H9 (cell line): ENCODE measurements at regions not wholly inside any gene's neighbourhood (a gene's known extent, or its start where the extent isn't known, plus 50 kb on each side); places are given as distances from the start of the nearest gene placed in this dataset.

ENCODE experiments used
- DNase-seq: peaks from one replicate; pipeline ENCODE4 v3.0.0-alpha.2; 2017
- H2AFZ ChIP-seq: one replicate; pipeline ENCODE4 v1.6.1; 2013; ENCODE audit warnings: mild to moderate bottlenecking, low read length, control low read depth, moderate library complexity
- H2AK5ac ChIP-seq: 2 replicates; pipeline ENCODE4 v1.6.1; 2013; ENCODE audit warnings: low read length, control low read depth, mixed read lengths; ENCODE audit not compliant: insufficient read length
- H2BK120ac ChIP-seq: one replicate; pipeline ENCODE4 v1.6.1; 2013; ENCODE audit warnings: low read depth, mild to moderate bottlenecking, low read length, control low read depth, inconsistent platforms; ENCODE audit not compliant: poor library complexity, severe bottlenecking
- H2BK12ac ChIP-seq: 2 replicates; pipeline ENCODE4 v1.6.1; 2013; ENCODE audit warnings: low read length, control low read depth, mixed read lengths, low read depth; ENCODE audit not compliant: insufficient read length
- H2BK15ac ChIP-seq: 2 replicates; pipeline ENCODE4 v1.6.1; 2013; ENCODE audit warnings: low read depth, low read length, control low read depth
- H2BK20ac ChIP-seq: one replicate; pipeline ENCODE4 v1.6.1; 2013; ENCODE audit warnings: low read depth, mild to moderate bottlenecking, low read length, control low read depth, inconsistent platforms; ENCODE audit not compliant: poor library complexity, severe bottlenecking
- H2BK5ac ChIP-seq: 2 replicates; pipeline ENCODE4 v1.6.1; 2013; ENCODE audit warnings: low read length, control low read depth, mixed read lengths; ENCODE audit not compliant: insufficient read length
- H3K14ac ChIP-seq: 2 replicates; pipeline ENCODE4 v1.6.1; 2013; ENCODE audit warnings: low read length, control low read depth; ENCODE audit not compliant: insufficient read depth
- H3K18ac ChIP-seq: 2 replicates; pipeline ENCODE4 v1.6.1; 2013; ENCODE audit warnings: low read depth, mild to moderate bottlenecking, mixed read lengths, low read length, control low read depth; ENCODE audit not compliant: insufficient read length
- H3K23ac ChIP-seq: 2 replicates; pipeline ENCODE4 v1.6.1; 2013; ENCODE audit warnings: low read length, control low read depth, mixed read lengths, low read depth; ENCODE audit not compliant: insufficient read length
- H3K23me2 ChIP-seq: 2 replicates; pipeline ENCODE4 v1.6.1; 2013; ENCODE audit warnings: low read depth, mild to moderate bottlenecking, mixed read lengths, low read length, control low read depth; ENCODE audit not compliant: insufficient read length, poor library complexity, severe bottlenecking
- H3K27ac ChIP-seq: 2 replicates; pipeline ENCODE4 v1.5.1; 2013; ENCODE audit warnings: low read length, control low read depth, mixed read lengths, low read depth; ENCODE audit not compliant: insufficient read length
- H3K27me3 ChIP-seq: 2 replicates; pipeline ENCODE4 v1.6.1; 2013; ENCODE audit warnings: low read length, control low read depth, inconsistent platforms; ENCODE audit not compliant: insufficient read depth
- H3K4ac ChIP-seq: 2 replicates; pipeline ENCODE4 v1.6.1; 2013; ENCODE audit warnings: low read depth, mild to moderate bottlenecking, control low read depth, inconsistent platforms, low read length, moderate library complexity
- H3K4me1 ChIP-seq: 2 replicates; pipeline ENCODE4 v1.6.1; 2013; ENCODE audit warnings: low read length, control low read depth, inconsistent platforms; ENCODE audit not compliant: insufficient read depth
- H3K4me2 ChIP-seq: 2 replicates; pipeline ENCODE4 v1.6.1; 2013; ENCODE audit warnings: low read length, control low read depth, mixed read lengths; ENCODE audit not compliant: insufficient read length, insufficient read depth
- H3K56ac ChIP-seq: 2 replicates; pipeline ENCODE4 v1.6.1; 2013; ENCODE audit warnings: low read depth, mild to moderate bottlenecking, mixed read lengths, low read length, control low read depth; ENCODE audit not compliant: insufficient read length
- H3K79me1 ChIP-seq: 2 replicates; pipeline ENCODE4 v1.6.1; 2013; ENCODE audit warnings: low read depth, mild to moderate bottlenecking, moderate library complexity, low read length, control low read depth, inconsistent platforms; ENCODE audit not compliant: insufficient read depth, poor library complexity, severe bottlenecking
- H3K79me2 ChIP-seq: 2 replicates; pipeline ENCODE4 v1.6.1; 2013; ENCODE audit warnings: low read length, control low read depth, inconsistent platforms; ENCODE audit not compliant: insufficient read depth
- H3K9ac ChIP-seq: 2 replicates; pipeline ENCODE4 v1.6.1; 2013; ENCODE audit warnings: low read length, control low read depth, mixed read lengths; ENCODE audit not compliant: insufficient read length; ENCODE audit errors: extremely low read depth
- H3K9me3 ChIP-seq: one replicate; pipeline ENCODE4 v1.6.1; 2013; ENCODE audit warnings: low read depth, low read length, inconsistent platforms; ENCODE audit not compliant: control insufficient read depth
- H3T11ph ChIP-seq: one replicate; pipeline ENCODE4 v1.6.1; 2013; ENCODE audit warnings: mild to moderate bottlenecking, low read length, control low read depth, inconsistent platforms
- H4K20me1 ChIP-seq: one replicate; pipeline ENCODE4 v1.6.1; 2013; ENCODE audit not compliant: control insufficient read depth, insufficient read length, insufficient read depth
- H4K5ac ChIP-seq: 2 replicates; pipeline ENCODE4 v1.6.1; 2013; ENCODE audit warnings: low read depth, mild to moderate bottlenecking, mixed read lengths, low read length, control low read depth; ENCODE audit not compliant: insufficient read length
- H4K8ac ChIP-seq: replicated peaks from 2 replicates; pipeline ENCODE4 v1.6.1; 2013; ENCODE audit warnings: low read length, control low read depth, mixed read lengths, low read depth; ENCODE audit not compliant: insufficient read length
- H4K91ac ChIP-seq: 2 replicates; pipeline ENCODE4 v1.6.1; 2013; ENCODE audit warnings: low read depth, mild to moderate bottlenecking, moderate library complexity, mixed read lengths, low read length, control low read depth; ENCODE audit not compliant: insufficient read length
- H3K27ac Mint-ChIP-seq, 3 experiments: 2 replicates in 2 of 3; 3 replicates in 1 of 3; pipeline ENCODE4 v1.8.0; 2020 to 2021; ENCODE audit warnings: mixed read lengths in 3 of 3, mild to moderate bottlenecking in 1 of 3, moderate library complexity in 1 of 3
- H3K27me3 Mint-ChIP-seq: 2 replicates; pipeline ENCODE4 v1.8.0; 2021; ENCODE audit warnings: low read depth, mild to moderate bottlenecking, moderate library complexity, mixed read lengths
- H3K36me3 Mint-ChIP-seq, 3 experiments: 2 replicates in 2 of 3; 3 replicates in 1 of 3; pipeline ENCODE4 v1.8.0; 2020 to 2021; ENCODE audit warnings: low read depth in 3 of 3, mixed read lengths in 3 of 3; ENCODE audit not compliant: insufficient read depth in 1 of 3
- H3K4me1 Mint-ChIP-seq, 2 experiments: 2 replicates each; pipeline ENCODE4 v1.8.0; 2020; ENCODE audit warnings: mixed read lengths in 2 of 2
- H3K4me3 Mint-ChIP-seq, 2 experiments: 2 replicates in 1 of 2; 3 replicates in 1 of 2; pipeline ENCODE4 v1.8.0; 2020 to 2021; ENCODE audit warnings: mild to moderate bottlenecking in 2 of 2, mixed read lengths in 2 of 2, moderate library complexity in 1 of 2
- H3K9me3 Mint-ChIP-seq, 2 experiments: 2 replicates in 1 of 2; 3 replicates in 1 of 2; pipeline ENCODE4 v1.8.0; 2020; ENCODE audit warnings: mild to moderate bottlenecking in 2 of 2, mixed read lengths in 2 of 2, moderate library complexity in 1 of 2
- WGBS: extraction: QIAGEN DNeasy Blood & Tissue Kit; methylation state at CpG from one replicate; pipeline ENCODE4 v1.1.7; 2013; ENCODE audit warnings: missing lambda C conversion rate, low lambda C conversion rate, mixed read lengths; ENCODE audit not compliant: insufficient read length; ENCODE audit errors: extremely low coverage; 5-methylcytosine and 5-hydroxymethylcytosine counted together
- TF ChIP-seq, protein P1 (sequence below): fragments of 200-600 bp; sonication (generic); conservative IDR thresholded peaks from 3 replicates; pipeline ENCODE4 v1.8.0; 2021; ENCODE audit warnings: antibody characterized with exemption, mild to moderate bottlenecking

DNA sequence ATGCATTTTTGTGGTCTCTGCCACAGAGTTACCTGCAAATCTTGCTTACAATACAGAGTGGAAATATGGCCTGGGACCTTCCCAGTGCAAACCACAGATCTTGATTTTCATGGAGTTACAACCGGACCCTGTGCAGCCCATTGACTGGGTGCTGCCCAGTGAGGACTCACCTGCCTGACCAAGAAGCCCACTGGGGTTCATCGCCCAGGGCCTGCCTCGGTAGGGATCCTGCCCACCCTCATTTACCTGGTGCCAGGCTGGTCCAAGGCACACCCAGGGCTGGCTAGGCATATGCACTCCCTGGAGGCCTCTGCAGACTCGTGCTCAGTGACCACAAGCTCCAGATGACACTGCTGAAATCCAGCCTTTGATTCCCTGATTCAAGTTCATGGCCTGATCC lies 572.7 kb downstream of the NPHP4 start:
- no peak overlapping the region for H4K8ac ChIP-seq
- no peak overlapping the region for H3K4me2 ChIP-seq
- H2BK12ac ChIP-seq: no peak overlapping the region
- no peaks in the 10 kb centered on the region; a peak in 1 of 5 replicates for H3K9me3 Mint-ChIP-seq
- H3K14ac ChIP-seq: no peak overlapping the region; the same call in 1 of the 2 replicates
- no peak overlapping the region for H3K27ac Mint-ChIP-seq
- no peak for DNase-seq
- H3K4me1 ChIP-seq: peaks cover 4% of the 10 kb centered on the region; the same call in 1 of the 2 replicates
- H4K5ac ChIP-seq: no peak overlapping the region
- no peak overlapping the region for H2AK5ac ChIP-seq
- no peak overlapping the region for H2BK5ac ChIP-seq
- H3K27me3 ChIP-seq: no peaks in the 10 kb centered on the region
- no peak overlapping the region for H2BK20ac ChIP-seq
- no peak overlapping the region for H3K4ac ChIP-seq
- H3K23ac ChIP-seq: no peak overlapping the region
- H3K79me2 ChIP-seq: no peaks in the 10 kb centered on the region
- peaks cover 33% of the 10 kb centered on the region for H3K27me3 Mint-ChIP-seq
- H3K79me1 ChIP-seq: no peaks in the 10 kb centered on the region
- no peaks in the 10 kb centered on the region for H3K23me2 ChIP-seq
- H4K20me1 ChIP-seq: no peaks in the 10 kb centered on the region
- H3K9ac ChIP-seq: no peak overlapping the region
- H3K4me3 Mint-ChIP-seq: no peak overlapping the region
- H4K91ac ChIP-seq: no peak overlapping the region
- H3K9me3 ChIP-seq: no peaks in the 10 kb centered on the region
- H3K36me3 Mint-ChIP-seq: no peaks in the 10 kb centered on the region
- no peak overlapping the region for H3K56ac ChIP-seq
- H3T11ph ChIP-seq: no peak overlapping the region
- H2AFZ ChIP-seq: no peak overlapping the region
- no peak overlapping the region for H3K27ac ChIP-seq
- WGBS: no CpG with 5 or more reads among the region's 4 CpGs
- TF ChIP-seq, protein P1, sequence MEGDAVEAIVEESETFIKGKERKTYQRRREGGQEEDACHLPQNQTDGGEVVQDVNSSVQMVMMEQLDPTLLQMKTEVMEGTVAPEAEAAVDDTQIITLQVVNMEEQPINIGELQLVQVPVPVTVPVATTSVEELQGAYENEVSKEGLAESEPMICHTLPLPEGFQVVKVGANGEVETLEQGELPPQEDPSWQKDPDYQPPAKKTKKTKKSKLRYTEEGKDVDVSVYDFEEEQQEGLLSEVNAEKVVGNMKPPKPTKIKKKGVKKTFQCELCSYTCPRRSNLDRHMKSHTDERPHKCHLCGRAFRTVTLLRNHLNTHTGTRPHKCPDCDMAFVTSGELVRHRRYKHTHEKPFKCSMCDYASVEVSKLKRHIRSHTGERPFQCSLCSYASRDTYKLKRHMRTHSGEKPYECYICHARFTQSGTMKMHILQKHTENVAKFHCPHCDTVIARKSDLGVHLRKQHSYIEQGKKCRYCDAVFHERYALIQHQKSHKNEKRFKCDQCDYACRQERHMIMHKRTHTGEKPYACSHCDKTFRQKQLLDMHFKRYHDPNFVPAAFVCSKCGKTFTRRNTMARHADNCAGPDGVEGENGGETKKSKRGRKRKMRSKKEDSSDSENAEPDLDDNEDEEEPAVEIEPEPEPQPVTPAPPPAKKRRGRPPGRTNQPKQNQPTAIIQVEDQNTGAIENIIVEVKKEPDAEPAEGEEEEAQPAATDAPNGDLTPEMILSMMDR: no peak
- peaks cover 25% of the 10 kb centered on the region in 2 experiments for H3K4me1 Mint-ChIP-seq
- H2BK15ac ChIP-seq: no peak overlapping the region
- H3K18ac ChIP-seq: no peak overlapping the region
- no peak overlapping the region for H2BK120ac ChIP-seq
